ENCODE measurements at regions not wholly inside any gene's neighbourhood (a gene's known extent, or its start where the extent isn't known, plus 50 kb on each side); places are given as distances from the start of the nearest gene placed in this dataset.

GRCh38 chr2:103960129-103960513, 893.8 kb upstream of the POU3F3 start:
- no peak for DNase-seq

GRCh38 chr2:103960951-103961350, 893.0 kb upstream of the POU3F3 start:
- DNase-seq: no peak

GRCh38 chr2:103961862-103962261, 892.1 kb upstream of the POU3F3 start:
- no peak for DNase-seq

- no peak for DNase-seq
These were observed 891.2 kb upstream of the POU3F3 start for GRCh38 chr2:103962670-103963069.

GRCh38 chr2:103963146-103963725, 890.7 kb upstream of the POU3F3 start:
- no peak for DNase-seq

GRCh38 chr2:103977241-103977640, 876.7 kb upstream of the POU3F3 start:
- DNase-seq: no peak

- no peak for DNase-seq
These were observed 876.2 kb upstream of the POU3F3 start for GRCh38 chr2:103977668-103978067.

GRCh38 chr2:103980401-103980800, 873.5 kb upstream of the POU3F3 start:
- no peak for DNase-seq

- DNase-seq: no peak
These were observed 871.2 kb upstream of the POU3F3 start for GRCh38 chr2:103982691-103983090.

GRCh38 chr2:103986001-103986400, 867.9 kb upstream of the POU3F3 start:
- DNase-seq: no peak

GRCh38 chr2:103991591-103991990, 862.3 kb upstream of the POU3F3 start:
- DNase-seq: no peak

- no peak for DNase-seq
These were observed 849.1 kb upstream of the POU3F3 start for GRCh38 chr2:104004821-104005220.

GRCh38 chr2:104016801-104017200, 837.1 kb upstream of the POU3F3 start:
- DNase-seq: no peak

- no peak for DNase-seq
These were observed 830.6 kb upstream of the POU3F3 start for GRCh38 chr2:104023306-104023705.

- no peak for DNase-seq
These were observed 830.1 kb upstream of the POU3F3 start for GRCh38 chr2:104023765-104024164.

- DNase-seq: no peak
These were observed 828.6 kb upstream of the POU3F3 start for GRCh38 chr2:104025295-104025694.

- no peak for DNase-seq
These were observed 827.2 kb upstream of the POU3F3 start for GRCh38 chr2:104026725-104027124.

GRCh38 chr2:104027321-104027720, 826.6 kb upstream of the POU3F3 start:
- no peak for DNase-seq

- no peak for DNase-seq
These were observed 825.9 kb upstream of the POU3F3 start for GRCh38 chr2:104028061-104028460.

- no peak for DNase-seq
These were observed 820.5 kb upstream of the POU3F3 start for GRCh38 chr2:104033399-104033798.

GRCh38 chr2:104040771-104041170, 813.1 kb upstream of the POU3F3 start:
- no peak for DNase-seq

GRCh38 chr2:104041351-104041750, 812.6 kb upstream of the POU3F3 start:
- DNase-seq: no peak

GRCh38 chr2:104043864-104044263, 810.1 kb upstream of the POU3F3 start:
- no peak for DNase-seq

- DNase-seq: no peak
These were observed 808.8 kb upstream of the POU3F3 start for GRCh38 chr2:104045071-104045470.

GRCh38 chr2:104046466-104046865, 807.4 kb upstream of the POU3F3 start:
- no peak for DNase-seq

GRCh38 chr2:104047516-104047915, 806.4 kb upstream of the POU3F3 start:
- no peak for DNase-seq

Data from activated CD4-positive, alpha-beta T cell treated with anti-CD3 and anti-CD28 coated beads, Interleukin-2, amount 50 U/mL, for 16 hours (primary cell).